Activated T-helper 2 cell treated with anti-CD3 and anti-CD28 coated beads, Interferon-gamma antibody, Interleukin-2, Interleukin-4, amounts not matched to agents 10 μg/mL and 5 μg/mL and 100 μg/mL, durations not matched to agents 14 hours and 24 hours and 36 hours (primary cell): ENCODE measurements at regions not wholly inside any gene's neighbourhood (a gene's known extent, or its start where the extent isn't known, plus 50 kb on each side); places are given as distances from the start of the nearest gene placed in this dataset.
"Not testable (repeated sequence)": the region's sequence is repeated elsewhere in the genome, so short reads cannot be mapped to it uniquely, and the experiment has no call there.

Source experiments
- DNase-seq: peaks from one replicate; pipeline ENCODE4 v3.0.0; 2021; ENCODE audit warnings: low spot score
- H3K27ac Mint-ChIP-seq: one replicate; pipeline ENCODE4 v1.8.0; 2021; ENCODE audit warnings: mixed read lengths
- H3K27me3 Mint-ChIP-seq: one replicate; pipeline ENCODE4 v1.8.0; 2021; ENCODE audit warnings: low read depth, mixed read lengths
- H3K36me3 Mint-ChIP-seq: one replicate; pipeline ENCODE4 v1.8.0; 2021; ENCODE audit warnings: low read depth, mixed read lengths
- H3K4me1 Mint-ChIP-seq: one replicate; pipeline ENCODE4 v1.8.0; 2021; ENCODE audit warnings: low read depth, mixed read lengths
- H3K4me3 Mint-ChIP-seq: one replicate; pipeline ENCODE4 v1.8.0; 2021; ENCODE audit warnings: low read depth, mild to moderate bottlenecking, moderate library complexity, mixed read lengths
- H3K9me3 Mint-ChIP-seq: one replicate; pipeline ENCODE4 v1.8.0; 2021; ENCODE audit warnings: mixed read lengths
- intact Hi-C: fragments of 100-400 bp; cut with micrococcal nuclease; formaldehyde crosslinking; loops from one replicate; pipeline ENCODE4 v1.15.1; 2023

- Mint-ChIP-seq H3K27me3 (no peaks in the 10 kb centered on the region), H3K4me3 (no peak overlapping the region), H3K4me1 (no peaks in the 10 kb centered on the region), H3K27ac (no peak overlapping the region), H3K9me3 (no peaks in the 10 kb centered on the region), H3K36me3 (no peaks in the 10 kb centered on the region)
- no peak for DNase-seq
- intact Hi-C loops, result no loop called here
Observed at GRCh38 chr9:18281291-18281690, 192.7 kb upstream of the ADAMTSL1 start.

DNA sequence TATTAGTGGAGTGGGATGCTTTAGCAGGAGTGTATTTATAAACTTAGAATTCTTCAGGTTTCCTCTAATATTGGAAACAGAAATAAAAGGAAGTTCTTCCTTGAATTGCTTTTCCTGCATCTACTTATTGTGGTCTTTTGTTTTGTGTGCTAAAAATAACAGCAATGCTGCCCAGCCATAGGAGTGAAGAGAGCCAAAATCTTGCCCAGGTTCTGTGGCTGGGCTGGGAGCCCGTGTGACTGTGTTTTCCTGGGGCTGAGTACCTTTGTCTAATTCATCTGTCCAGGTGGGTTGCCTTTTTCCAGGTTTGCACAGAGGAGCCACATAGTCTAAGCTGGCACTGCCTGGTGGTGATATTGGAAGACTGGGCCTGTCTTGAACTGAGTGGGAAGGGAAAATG, 179.7 kb upstream of the ADAMTSL1 start:
- Mint-ChIP-seq H3K4me3 (no peak overlapping the region), H3K27me3 (no peaks in the 10 kb centered on the region), H3K27ac (no peak overlapping the region), H3K36me3 (no peaks in the 10 kb centered on the region), H3K9me3 (no peaks in the 10 kb centered on the region), H3K4me1 (no peaks in the 10 kb centered on the region)
- intact Hi-C loops, result no loop called here
- DNase-seq, result no peak

GRCh38 chr9:18296702-18297055, 177.3 kb upstream of the ADAMTSL1 start:
- Mint-ChIP-seq H3K4me1 (no peaks in the 10 kb centered on the region), H3K36me3 (no peaks in the 10 kb centered on the region), H3K27me3 (no peaks in the 10 kb centered on the region), H3K27ac (no peak overlapping the region), H3K9me3 (no peaks in the 10 kb centered on the region), H3K4me3 (no peak overlapping the region)
- DNase-seq, result no peak
- intact Hi-C loops, result no loop called here

DNA sequence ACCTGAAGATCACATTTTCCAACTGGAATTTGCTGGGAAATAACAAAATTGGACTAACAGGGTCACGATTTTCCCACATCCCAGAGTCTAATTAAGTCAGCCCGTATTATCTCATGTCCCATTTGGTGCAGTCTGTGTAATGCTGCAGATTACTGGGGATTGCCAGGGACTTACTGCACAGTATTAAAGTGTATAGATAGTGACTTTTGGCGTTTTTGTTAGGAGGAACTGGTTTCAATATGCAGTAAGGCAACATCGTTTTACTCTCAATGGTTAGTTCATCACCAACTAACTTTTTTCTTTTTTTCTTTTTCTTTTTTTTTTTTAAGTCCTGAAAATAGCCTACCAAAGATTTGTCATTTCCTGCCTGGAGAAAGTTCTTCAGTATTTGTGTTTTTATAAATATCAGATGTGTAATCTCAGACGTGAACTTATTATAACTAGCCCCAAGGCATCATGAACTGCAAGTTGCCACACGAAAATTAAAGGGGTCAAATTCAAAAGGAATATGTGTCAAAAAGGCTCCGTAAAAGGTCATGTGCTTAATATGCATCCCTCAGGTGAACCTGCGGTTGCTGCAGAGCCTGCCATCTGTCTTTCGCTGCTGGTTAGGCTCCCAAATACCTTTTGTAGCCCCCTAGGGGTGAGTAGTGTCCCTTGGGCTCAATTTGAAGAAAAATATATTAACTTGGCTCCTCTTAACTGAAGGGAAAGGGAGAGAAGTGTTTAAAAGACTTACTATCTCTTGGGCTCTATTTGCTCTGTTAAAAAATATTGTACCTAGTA, 176.7 kb upstream of the ADAMTSL1 start:
- no peak overlapping the region for H3K4me3 Mint-ChIP-seq
- no peaks in the 10 kb centered on the region for H3K9me3 Mint-ChIP-seq
- no peak for DNase-seq
- H3K4me1 Mint-ChIP-seq, result no peaks in the 10 kb centered on the region
- intact Hi-C loops, result no loop called here
- H3K27ac Mint-ChIP-seq, result no peak overlapping the region
- no peaks in the 10 kb centered on the region for H3K36me3 Mint-ChIP-seq
- no peaks in the 10 kb centered on the region for H3K27me3 Mint-ChIP-seq

DNA sequence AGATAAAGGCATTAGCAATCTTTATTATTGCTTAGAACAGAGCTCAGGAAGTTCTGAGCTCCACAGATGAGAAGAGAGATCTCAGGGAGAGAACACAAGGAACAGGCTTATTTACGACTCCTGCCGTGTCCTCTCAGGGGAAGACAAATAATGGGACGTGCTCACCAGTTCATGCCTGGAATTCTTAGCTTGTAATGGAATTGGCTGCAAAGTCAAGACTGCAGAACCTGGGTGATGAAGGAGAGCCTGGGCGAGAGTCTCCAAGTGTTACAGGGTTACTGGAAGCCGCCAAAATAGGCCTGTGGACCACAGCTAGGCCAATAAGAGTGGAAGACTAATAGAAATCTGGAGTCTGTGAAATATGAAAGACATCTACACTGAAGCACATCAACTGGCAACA, 174.5 kb upstream of the ADAMTSL1 start:
- Mint-ChIP-seq H3K9me3 (no peaks in the 10 kb centered on the region), H3K27ac (no peak overlapping the region)
- intact Hi-C loops, result no loop called here

DNA sequence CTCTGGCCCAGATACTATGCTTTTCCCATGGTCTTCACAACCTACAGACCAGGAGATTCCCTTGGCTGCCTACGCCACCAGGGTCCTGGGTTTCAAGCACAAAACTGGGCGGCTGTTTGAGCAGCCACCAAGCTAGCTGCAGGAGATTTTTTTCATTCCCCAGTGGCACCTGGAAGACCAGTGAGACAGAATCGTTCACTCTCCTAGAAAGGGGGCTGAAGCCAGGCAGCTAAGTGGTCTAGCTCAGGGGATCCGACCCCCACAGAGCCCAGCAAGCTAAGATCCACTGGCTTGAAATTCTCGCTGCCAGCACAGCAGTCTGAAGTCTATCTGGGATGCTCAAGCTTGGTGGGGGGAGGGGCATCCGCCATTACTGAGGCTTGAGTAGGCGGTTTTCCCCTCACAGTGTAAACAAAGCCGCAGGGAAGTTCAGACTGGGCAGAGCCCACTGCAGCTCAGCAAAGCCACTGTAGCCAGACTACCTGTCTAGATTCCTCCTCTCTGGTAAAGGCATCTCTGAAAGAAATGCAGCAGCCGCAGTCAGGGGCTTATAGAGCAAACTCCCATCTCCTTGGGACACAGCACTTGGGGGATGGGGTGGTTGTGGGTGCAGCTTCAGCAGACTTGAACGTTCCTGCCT, 168.7 kb upstream of the ADAMTSL1 start:
- H3K27ac Mint-ChIP-seq, H3K4me3 Mint-ChIP-seq, intact Hi-C loops, H3K36me3 Mint-ChIP-seq, H3K27me3 Mint-ChIP-seq, H3K9me3 Mint-ChIP-seq, H3K4me1 Mint-ChIP-seq, DNase-seq: not testable (repeated sequence)

More for the DNA sequence above, 174.5 kb upstream of the ADAMTSL1 start:
- Mint-ChIP-seq H3K4me1 (no peaks in the 10 kb centered on the region), H3K36me3 (no peaks in the 10 kb centered on the region), H3K4me3 (no peak overlapping the region), H3K27me3 (no peaks in the 10 kb centered on the region)
- DNase-seq, result no peak

DNA sequence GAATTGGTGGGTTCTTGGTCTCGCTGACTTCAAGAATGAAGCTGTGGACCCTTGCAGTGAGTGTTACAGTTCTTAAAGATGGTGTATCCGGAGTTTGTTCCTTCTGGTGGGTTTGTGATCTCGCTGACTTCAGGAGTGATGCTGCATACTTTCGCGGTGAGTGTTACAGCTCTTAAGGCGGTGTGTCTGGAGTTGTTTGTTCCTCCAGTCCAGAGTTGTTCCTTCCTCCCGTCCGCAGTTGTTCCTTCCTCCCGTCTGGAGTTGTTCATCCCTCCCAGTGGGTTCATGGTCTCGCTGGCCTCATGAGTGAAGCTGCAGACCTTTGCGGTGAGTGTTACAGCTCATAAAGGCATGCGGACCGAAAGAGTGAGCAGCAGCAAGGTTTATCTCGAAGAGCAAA, 159.6 kb upstream of the ADAMTSL1 start:
- intact Hi-C loops, result no loop called here
- Mint-ChIP-seq H3K4me1 (no peaks in the 10 kb centered on the region), H3K36me3 (no peaks in the 10 kb centered on the region), H3K27ac (no peak overlapping the region), H3K4me3 (no peak overlapping the region), H3K9me3 (no peaks in the 10 kb centered on the region), H3K27me3 (no peaks in the 10 kb centered on the region)
- no peak for DNase-seq

DNA sequence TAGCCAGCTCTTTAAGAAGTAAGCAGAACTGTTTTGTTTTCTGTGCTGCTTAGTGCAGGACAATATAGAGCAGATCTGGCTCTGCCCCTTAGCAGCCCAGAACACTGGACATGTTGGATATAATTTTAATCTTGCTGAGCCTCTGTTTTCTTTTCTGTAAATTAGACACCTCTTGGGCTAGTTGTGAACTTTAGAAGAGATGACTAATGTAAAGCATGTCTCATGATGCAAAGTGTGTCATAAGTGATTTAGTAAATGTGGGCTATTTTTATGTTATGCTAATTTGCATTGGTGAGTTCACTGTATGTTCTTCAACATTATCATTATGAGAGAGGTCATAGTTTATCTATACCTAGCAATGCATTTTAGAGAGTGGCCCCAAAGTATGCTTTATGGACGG, 156.1 kb upstream of the ADAMTSL1 start:
- Mint-ChIP-seq H3K4me3 (no peak overlapping the region), H3K36me3 (no peaks in the 10 kb centered on the region), H3K9me3 (no peaks in the 10 kb centered on the region), H3K4me1 (no peaks in the 10 kb centered on the region), H3K27ac (no peak overlapping the region), H3K27me3 (no peaks in the 10 kb centered on the region)
- intact Hi-C loops, result no loop called here
- no peak for DNase-seq

- Mint-ChIP-seq H3K9me3 (no peaks in the 10 kb centered on the region), H3K27me3 (no peaks in the 10 kb centered on the region), H3K36me3 (no peaks in the 10 kb centered on the region), H3K4me3 (no peak overlapping the region), H3K4me1 (no peaks in the 10 kb centered on the region), H3K27ac (no peak overlapping the region)
- DNase-seq, result no peak
- intact Hi-C loops, result no loop called here
Observed at GRCh38 chr9:18319918-18320445, 154.0 kb upstream of the ADAMTSL1 start.

- Mint-ChIP-seq H3K9me3 (no peaks in the 10 kb centered on the region), H3K4me3 (no peak overlapping the region), H3K27ac (no peak overlapping the region), H3K27me3 (no peaks in the 10 kb centered on the region), H3K4me1 (no peaks in the 10 kb centered on the region), H3K36me3 (no peaks in the 10 kb centered on the region)
- no peak for DNase-seq
- intact Hi-C loops, result no loop called here
Observed at GRCh38 chr9:18324928-18325745, 148.8 kb upstream of the ADAMTSL1 start.

DNA sequence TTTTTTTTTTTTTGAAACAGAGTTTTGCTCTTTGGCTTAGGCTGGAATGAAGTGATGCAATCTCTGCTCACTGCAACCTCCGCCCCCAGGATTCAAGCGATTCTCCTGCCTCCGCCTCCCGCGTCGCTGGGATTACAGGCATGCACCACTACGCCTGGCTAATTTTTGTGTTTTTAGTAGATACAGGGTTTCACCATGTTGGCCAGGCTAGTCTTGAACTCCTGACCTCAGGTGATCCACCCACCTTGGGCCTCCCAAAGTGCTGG, 148.3 kb upstream of the ADAMTSL1 start:
- H3K27ac Mint-ChIP-seq, DNase-seq, H3K4me1 Mint-ChIP-seq, H3K27me3 Mint-ChIP-seq, H3K4me3 Mint-ChIP-seq, H3K9me3 Mint-ChIP-seq, intact Hi-C loops, H3K36me3 Mint-ChIP-seq: not testable (repeated sequence)

DNA sequence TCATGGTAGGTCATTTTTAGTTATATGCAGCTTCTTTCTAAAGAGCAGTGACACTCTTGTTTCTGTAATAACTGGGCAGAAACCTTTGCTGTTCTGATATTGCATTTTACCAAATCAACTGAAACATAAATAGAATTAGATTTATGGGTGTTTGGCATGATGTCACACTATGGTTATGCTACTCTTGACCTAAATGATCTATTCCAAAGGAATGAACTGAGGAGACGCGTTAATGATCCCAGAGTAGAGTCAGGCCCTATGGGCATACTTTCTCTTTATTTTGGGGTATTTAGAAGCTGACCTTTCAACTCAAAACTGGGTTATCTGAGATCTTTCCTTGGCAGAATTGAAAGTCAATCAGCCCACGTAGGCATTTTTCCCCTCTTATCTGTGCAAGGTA, 146.8 kb upstream of the ADAMTSL1 start:
- H3K9me3 Mint-ChIP-seq, result no peaks in the 10 kb centered on the region
- DNase-seq, result no peak
- no peaks in the 10 kb centered on the region for H3K4me1 Mint-ChIP-seq
- no peak overlapping the region for H3K27ac Mint-ChIP-seq
- H3K27me3 Mint-ChIP-seq, result no peaks in the 10 kb centered on the region
- H3K36me3 Mint-ChIP-seq, result no peaks in the 10 kb centered on the region
- intact Hi-C loops, result no loop called here
- no peak overlapping the region for H3K4me3 Mint-ChIP-seq
